WTC11 (cell line): ENCODE measurements at regions not wholly inside any gene's neighbourhood (a gene's known extent, or its start where the extent isn't known, plus 50 kb on each side); places are given as distances from the start of the nearest gene placed in this dataset.

Experiments
- ELF4 ChIP-seq: sonication (generic); formaldehyde crosslinking; IDR thresholded peaks from 2 replicates; pipeline ENCODE4 v1.8.1; 2022; ENCODE audit warnings: low read depth, mild to moderate bottlenecking, moderate library complexity, missing genetic modification reagents
- SP1 ChIP-seq: sonication (generic); formaldehyde crosslinking; conservative IDR thresholded peaks from 2 replicates; pipeline ENCODE4 v1.8.1; 2022; ENCODE audit warnings: missing genetic modification reagents
- TEAD4 ChIP-seq: sonication (generic); formaldehyde crosslinking; IDR thresholded peaks from 2 replicates; pipeline ENCODE4 v1.8.0; 2022; ENCODE audit warnings: mild to moderate bottlenecking, missing genetic modification reagents
- TF ChIP-seq, protein P1 (sequence below): fragments of 200-600 bp; IDR thresholded peaks from 2 replicates; pipeline ENCODE4 v1.8.0; 2022; ENCODE audit warnings: antibody characterized with exemption
- TF ChIP-seq, protein P2 (sequence below): sonication (generic); formaldehyde crosslinking; IDR thresholded peaks from 2 replicates; pipeline ENCODE4 v1.8.1; 2022; ENCODE audit warnings: missing genetic modification reagents, borderline replicate concordance

DNA sequence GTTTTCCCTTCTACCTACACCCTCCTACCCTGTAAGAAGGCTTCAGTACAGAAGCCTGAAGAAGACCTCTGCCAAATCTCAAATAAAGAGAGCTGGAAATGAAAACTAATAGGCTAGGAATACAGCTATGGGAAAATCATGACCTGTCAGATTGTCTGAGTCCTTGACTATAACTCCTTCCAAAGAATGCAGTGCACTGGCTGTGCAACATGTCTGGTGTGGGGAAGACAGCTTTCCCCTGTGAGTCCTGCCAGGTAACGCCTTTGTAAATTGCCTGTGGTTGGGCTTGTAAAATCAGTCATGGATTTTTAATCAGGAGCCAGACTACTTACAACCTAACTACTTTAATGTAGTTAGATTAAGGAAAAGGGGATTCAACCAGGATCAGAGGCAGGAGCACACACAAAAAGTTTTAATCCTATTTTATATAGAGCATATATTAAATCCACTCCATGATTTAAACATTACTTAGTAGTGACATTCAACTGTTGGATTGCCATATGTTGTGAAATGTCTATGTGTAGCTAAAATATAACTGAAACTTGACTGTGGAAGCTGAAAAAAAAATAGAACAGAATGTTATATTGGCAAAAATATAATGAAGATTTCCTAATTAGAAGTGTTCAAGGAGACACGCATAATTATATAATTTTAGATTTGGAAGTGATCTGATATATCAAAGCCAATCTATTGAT is 1667.8 kb downstream of the KCNT2 start:
- TF ChIP-seq SP1 (CRISPR knock-in tag): no peak
- TF ChIP-seq ELF4 (CRISPR knock-in tag): no peak
- no peak for TF ChIP-seq TEAD4 (CRISPR knock-in tag)
- TF ChIP-seq, protein P1, sequence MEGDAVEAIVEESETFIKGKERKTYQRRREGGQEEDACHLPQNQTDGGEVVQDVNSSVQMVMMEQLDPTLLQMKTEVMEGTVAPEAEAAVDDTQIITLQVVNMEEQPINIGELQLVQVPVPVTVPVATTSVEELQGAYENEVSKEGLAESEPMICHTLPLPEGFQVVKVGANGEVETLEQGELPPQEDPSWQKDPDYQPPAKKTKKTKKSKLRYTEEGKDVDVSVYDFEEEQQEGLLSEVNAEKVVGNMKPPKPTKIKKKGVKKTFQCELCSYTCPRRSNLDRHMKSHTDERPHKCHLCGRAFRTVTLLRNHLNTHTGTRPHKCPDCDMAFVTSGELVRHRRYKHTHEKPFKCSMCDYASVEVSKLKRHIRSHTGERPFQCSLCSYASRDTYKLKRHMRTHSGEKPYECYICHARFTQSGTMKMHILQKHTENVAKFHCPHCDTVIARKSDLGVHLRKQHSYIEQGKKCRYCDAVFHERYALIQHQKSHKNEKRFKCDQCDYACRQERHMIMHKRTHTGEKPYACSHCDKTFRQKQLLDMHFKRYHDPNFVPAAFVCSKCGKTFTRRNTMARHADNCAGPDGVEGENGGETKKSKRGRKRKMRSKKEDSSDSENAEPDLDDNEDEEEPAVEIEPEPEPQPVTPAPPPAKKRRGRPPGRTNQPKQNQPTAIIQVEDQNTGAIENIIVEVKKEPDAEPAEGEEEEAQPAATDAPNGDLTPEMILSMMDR: no peak
- TF ChIP-seq, protein P2, sequence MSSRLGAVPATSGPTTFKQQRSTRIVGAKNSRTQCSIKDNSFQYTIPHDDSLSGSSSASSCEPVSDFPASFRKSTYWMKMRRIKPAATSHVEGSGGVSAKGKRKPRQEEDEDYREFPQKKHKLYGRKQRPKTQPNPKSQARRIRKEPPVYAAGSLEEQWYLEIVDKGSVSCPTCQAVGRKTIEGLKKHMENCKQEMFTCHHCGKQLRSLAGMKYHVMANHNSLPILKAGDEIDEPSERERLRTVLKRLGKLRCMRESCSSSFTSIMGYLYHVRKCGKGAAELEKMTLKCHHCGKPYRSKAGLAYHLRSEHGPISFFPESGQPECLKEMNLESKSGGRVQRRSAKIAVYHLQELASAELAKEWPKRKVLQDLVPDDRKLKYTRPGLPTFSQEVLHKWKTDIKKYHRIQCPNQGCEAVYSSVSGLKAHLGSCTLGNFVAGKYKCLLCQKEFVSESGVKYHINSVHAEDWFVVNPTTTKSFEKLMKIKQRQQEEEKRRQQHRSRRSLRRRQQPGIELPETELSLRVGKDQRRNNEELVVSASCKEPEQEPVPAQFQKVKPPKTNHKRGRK (CRISPR knock-in tag): no peak
